ENCODE measurements at regions not wholly inside any gene's neighbourhood (a gene's known extent, or its start where the extent isn't known, plus 50 kb on each side); places are given as distances from the start of the nearest gene placed in this dataset.
A peak's percentile ranks its signal among the peaks of the same experiment; 100 is the strongest.

GRCh38 chr9:16133032-16133431 lies 580.2 kb downstream of the CCDC171 start:
- no peak for TF ChIP-seq JUND (IDR thresholded peaks at IDR 0.05; ENCODE audit: low read depth)
- in situ Hi-C loops (cut with HindIII; ENCODE audit: low pct_unique_long_range_greater_than_20kb, low sequenced_read_pairs): no loop called here
- no peak for DNase-seq (ENCODE audit: low read depth in 1 of 2, low spot score in 1 of 2)

GRCh38 chr9:16133556-16134227 lies 580.8 kb downstream of the CCDC171 start:
- in situ Hi-C loops (cut with HindIII; ENCODE audit: low pct_unique_long_range_greater_than_20kb, low sequenced_read_pairs): no loop called here
- TF ChIP-seq JUND (IDR thresholded peaks at IDR 0.05; ENCODE audit: low read depth): no peak
- peak in 1 of 2 experiments; percentile 66 for DNase-seq (ENCODE audit: low read depth in 1 of 2, low spot score in 1 of 2)

GRCh38 chr9:16134351-16134750 lies 581.5 kb downstream of the CCDC171 start:
- no peak for TF ChIP-seq JUND (IDR thresholded peaks at IDR 0.05; ENCODE audit: low read depth)
- in situ Hi-C loops (cut with HindIII; ENCODE audit: low pct_unique_long_range_greater_than_20kb, low sequenced_read_pairs): no loop called here
- no peak for DNase-seq (ENCODE audit: low read depth in 1 of 2, low spot score in 1 of 2)

- no peak for DNase-seq (ENCODE audit: low read depth in 1 of 2, low spot score in 1 of 2)
- in situ Hi-C loops (cut with HindIII; ENCODE audit: low pct_unique_long_range_greater_than_20kb, low sequenced_read_pairs): no loop called here
- TF ChIP-seq JUND (IDR thresholded peaks at IDR 0.05; ENCODE audit: low read depth): no peak
Measured at GRCh38 chr9:16135968-16136367, 583.1 kb downstream of the CCDC171 start.

- DNase-seq (ENCODE audit: low read depth in 1 of 2, low spot score in 1 of 2): no peak
- in situ Hi-C loops (cut with HindIII; ENCODE audit: low pct_unique_long_range_greater_than_20kb, low sequenced_read_pairs): no loop called here
- TF ChIP-seq JUND (IDR thresholded peaks at IDR 0.05; ENCODE audit: low read depth): no peak
Measured at GRCh38 chr9:16136451-16136850, 583.6 kb downstream of the CCDC171 start.

- TF ChIP-seq JUND (IDR thresholded peaks at IDR 0.05; ENCODE audit: low read depth): no peak
- in situ Hi-C loops (cut with HindIII; ENCODE audit: low pct_unique_long_range_greater_than_20kb, low sequenced_read_pairs): no loop called here
- no peak for DNase-seq (ENCODE audit: low read depth in 1 of 2, low spot score in 1 of 2)
Measured at GRCh38 chr9:16136961-16137360, 584.1 kb downstream of the CCDC171 start.

GRCh38 chr9:16138561-16139491 lies 586.0 kb downstream of the CCDC171 start:
- no peak for DNase-seq (ENCODE audit: low read depth in 1 of 2, low spot score in 1 of 2)
- in situ Hi-C loops (cut with HindIII; ENCODE audit: low pct_unique_long_range_greater_than_20kb, low sequenced_read_pairs): no loop called here
- no peak for TF ChIP-seq JUND (IDR thresholded peaks at IDR 0.05; ENCODE audit: low read depth)

GRCh38 chr9:16139774-16140173 lies 586.9 kb downstream of the CCDC171 start:
- DNase-seq (ENCODE audit: low read depth in 1 of 2, low spot score in 1 of 2): no peak
- in situ Hi-C loops (cut with HindIII; ENCODE audit: low pct_unique_long_range_greater_than_20kb, low sequenced_read_pairs): no loop called here
- no peak for TF ChIP-seq JUND (IDR thresholded peaks at IDR 0.05; ENCODE audit: low read depth)

GRCh38 chr9:16143310-16143709 lies 590.5 kb downstream of the CCDC171 start:
- in situ Hi-C loops (cut with HindIII; ENCODE audit: low pct_unique_long_range_greater_than_20kb, low sequenced_read_pairs): no loop called here
- no peak for DNase-seq (ENCODE audit: low read depth in 1 of 2, low spot score in 1 of 2)
- no peak for TF ChIP-seq JUND (IDR thresholded peaks at IDR 0.05; ENCODE audit: low read depth)

GRCh38 chr9:16143947-16144890 lies 591.4 kb downstream of the CCDC171 start:
- no peak for DNase-seq (ENCODE audit: low read depth in 1 of 2, low spot score in 1 of 2)
- in situ Hi-C loops (cut with HindIII; ENCODE audit: low pct_unique_long_range_greater_than_20kb, low sequenced_read_pairs): no loop called here
- no peak for TF ChIP-seq JUND (IDR thresholded peaks at IDR 0.05; ENCODE audit: low read depth)

DNA sequence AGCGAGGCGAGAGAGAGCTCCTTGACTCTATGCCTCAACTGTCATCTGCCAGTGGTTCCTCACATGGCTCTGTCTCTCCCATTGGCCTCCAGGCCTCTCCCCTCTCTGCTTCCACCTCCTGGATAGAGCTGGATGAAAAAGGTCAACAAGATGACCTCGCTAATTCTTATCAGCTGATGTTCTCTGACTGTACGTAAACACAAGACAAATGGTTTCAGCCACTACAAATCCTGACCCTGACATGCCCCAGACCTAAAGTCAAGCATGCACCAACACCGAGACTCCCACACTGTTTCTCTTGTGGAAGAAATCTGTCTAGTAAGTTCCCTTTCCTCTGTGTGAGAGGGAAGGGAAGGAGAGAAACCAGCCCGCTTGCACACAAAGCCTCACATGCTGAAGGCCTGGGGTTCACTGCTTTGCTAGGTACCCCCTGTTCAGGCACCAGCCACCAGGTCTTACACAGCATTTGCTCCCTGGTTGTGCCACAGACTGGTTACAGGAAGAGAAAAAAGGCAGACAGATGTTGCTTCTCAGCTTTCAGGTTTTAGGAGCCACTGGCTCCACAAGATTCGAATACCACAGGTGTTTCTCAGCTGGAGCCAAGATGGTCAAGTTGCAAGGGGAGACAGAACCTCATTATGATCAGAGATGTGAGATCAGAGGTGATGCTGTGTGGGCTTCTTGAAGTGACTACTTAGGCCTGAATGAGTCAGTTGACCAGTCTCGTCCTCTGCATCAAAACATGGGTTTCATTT lies 592.5 kb downstream of the CCDC171 start:
- DNase-seq (ENCODE audit: low read depth in 1 of 2, low spot score in 1 of 2): no peak
- no peak for TF ChIP-seq JUND (IDR thresholded peaks at IDR 0.05; ENCODE audit: low read depth)
- in situ Hi-C loops (cut with HindIII; ENCODE audit: low pct_unique_long_range_greater_than_20kb, low sequenced_read_pairs): no loop called here

DNA sequence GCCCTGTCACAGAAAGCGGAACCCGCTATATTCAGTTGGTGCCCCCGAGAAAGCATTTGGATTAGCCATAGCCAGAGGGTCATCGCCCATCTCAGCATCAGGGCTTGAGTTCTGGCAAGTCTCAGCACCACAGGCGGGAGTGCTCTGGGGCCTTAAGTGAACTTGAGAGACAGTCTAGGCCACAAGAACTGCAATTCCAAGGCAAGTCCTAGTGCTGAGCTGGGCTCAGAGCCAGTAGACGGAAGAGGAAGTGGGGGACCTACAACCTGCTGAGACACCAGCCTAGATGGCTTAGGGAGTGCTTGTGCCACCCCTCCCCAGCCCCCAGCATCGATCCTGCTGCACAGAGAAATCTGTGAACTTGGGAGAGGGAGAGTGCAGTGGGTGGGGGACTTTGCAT lies 594.9 kb downstream of the CCDC171 start:
- no peak for TF ChIP-seq JUND (IDR thresholded peaks at IDR 0.05; ENCODE audit: low read depth)
- DNase-seq (ENCODE audit: low read depth in 1 of 2, low spot score in 1 of 2): no peak
- in situ Hi-C loops (cut with HindIII; ENCODE audit: low pct_unique_long_range_greater_than_20kb, low sequenced_read_pairs): no loop called here
